ENCODE measurements at regions not wholly inside any gene's neighbourhood (a gene's known extent, or its start where the extent isn't known, plus 50 kb on each side); places are given as distances from the start of the nearest gene placed in this dataset.

- ChIA-PET CTCF (interaction anchor here (0.9 to 1.0 kb wide), 2 partner anchors 8 to 22 kb away, joined by 3 to 4 read pairs; no protein-coding TSS in a partner anchor), POLR2A (interaction anchor here (0.7 kb wide), 1 partner anchor 625 kb away, joined by 3 read pairs; no protein-coding TSS in a partner anchor)
- Mint-ChIP-seq H3K27me3 (ENCODE audit: insufficient read depth, unreplicated experiment) (no peaks in the 10 kb centered on the region), H3K9me3 (ENCODE audit: unreplicated experiment) (no peaks in the 10 kb centered on the region), H3K36me3 (ENCODE audit: insufficient read depth, unreplicated experiment) (no peaks in the 10 kb centered on the region), H3K4me1 (ENCODE audit: insufficient read depth, unreplicated experiment) (peaks cover 1% of the 10 kb centered on the region), H3K27ac (ENCODE audit: low read depth, unreplicated experiment) (no peak overlapping the region), H3K4me3 (ENCODE audit: unreplicated experiment) (no peak overlapping the region)
- peak; percentile 48 for DNase-seq (ENCODE audit: unreplicated experiment)
- TF ChIP-seq, protein P1, sequence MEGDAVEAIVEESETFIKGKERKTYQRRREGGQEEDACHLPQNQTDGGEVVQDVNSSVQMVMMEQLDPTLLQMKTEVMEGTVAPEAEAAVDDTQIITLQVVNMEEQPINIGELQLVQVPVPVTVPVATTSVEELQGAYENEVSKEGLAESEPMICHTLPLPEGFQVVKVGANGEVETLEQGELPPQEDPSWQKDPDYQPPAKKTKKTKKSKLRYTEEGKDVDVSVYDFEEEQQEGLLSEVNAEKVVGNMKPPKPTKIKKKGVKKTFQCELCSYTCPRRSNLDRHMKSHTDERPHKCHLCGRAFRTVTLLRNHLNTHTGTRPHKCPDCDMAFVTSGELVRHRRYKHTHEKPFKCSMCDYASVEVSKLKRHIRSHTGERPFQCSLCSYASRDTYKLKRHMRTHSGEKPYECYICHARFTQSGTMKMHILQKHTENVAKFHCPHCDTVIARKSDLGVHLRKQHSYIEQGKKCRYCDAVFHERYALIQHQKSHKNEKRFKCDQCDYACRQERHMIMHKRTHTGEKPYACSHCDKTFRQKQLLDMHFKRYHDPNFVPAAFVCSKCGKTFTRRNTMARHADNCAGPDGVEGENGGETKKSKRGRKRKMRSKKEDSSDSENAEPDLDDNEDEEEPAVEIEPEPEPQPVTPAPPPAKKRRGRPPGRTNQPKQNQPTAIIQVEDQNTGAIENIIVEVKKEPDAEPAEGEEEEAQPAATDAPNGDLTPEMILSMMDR (IDR thresholded peaks at IDR 0.05; ENCODE audit: unreplicated experiment), result no peak
- intact Hi-C loops (cut with micrococcal nuclease), result no loop called here
- BruUV-seq (replicated peaks), result no TSS peak
Measured at GRCh38 chr2:52335727-52336126, 1303.8 kb upstream of the NRXN1 start.

DNA sequence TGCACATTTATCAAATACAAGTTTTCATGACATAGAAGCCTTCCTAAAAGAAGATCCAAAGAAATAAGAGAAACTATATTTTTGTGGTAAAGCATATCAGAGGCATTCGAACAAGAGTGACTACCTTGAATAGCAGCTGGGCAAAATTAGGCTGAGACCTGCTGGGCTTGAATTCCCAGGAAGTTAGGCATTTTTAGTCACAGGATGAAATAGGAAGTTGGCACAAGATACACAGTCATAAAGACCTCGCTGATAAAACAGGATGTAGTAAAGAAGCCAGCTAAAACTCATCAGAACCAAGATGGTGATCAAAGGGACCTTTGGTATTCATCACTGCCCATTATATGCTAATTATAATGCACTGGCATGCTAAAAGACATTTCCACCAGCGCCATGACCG lies 1302.3 kb upstream of the NRXN1 start:
- H3K9me3 Mint-ChIP-seq (ENCODE audit: unreplicated experiment), result no peaks in the 10 kb centered on the region
- no peaks in the 10 kb centered on the region for H3K27me3 Mint-ChIP-seq (ENCODE audit: insufficient read depth, unreplicated experiment)
- POLR2A ChIA-PET, result no interaction called here
- intact Hi-C loops (cut with micrococcal nuclease), result no loop called here
- BruUV-seq (replicated peaks), result no TSS peak
- CTCF ChIA-PET, result no interaction called here
- H3K4me3 Mint-ChIP-seq (ENCODE audit: unreplicated experiment), result no peak overlapping the region
- no peak overlapping the region for H3K27ac Mint-ChIP-seq (ENCODE audit: low read depth, unreplicated experiment)
- DNase-seq (ENCODE audit: unreplicated experiment), result no peak
- TF ChIP-seq, protein P1 (IDR thresholded peaks at IDR 0.05; ENCODE audit: unreplicated experiment), result no peak
- no peaks in the 10 kb centered on the region for H3K4me1 Mint-ChIP-seq (ENCODE audit: insufficient read depth, unreplicated experiment)
- H3K36me3 Mint-ChIP-seq (ENCODE audit: insufficient read depth, unreplicated experiment), result no peaks in the 10 kb centered on the region

DNA sequence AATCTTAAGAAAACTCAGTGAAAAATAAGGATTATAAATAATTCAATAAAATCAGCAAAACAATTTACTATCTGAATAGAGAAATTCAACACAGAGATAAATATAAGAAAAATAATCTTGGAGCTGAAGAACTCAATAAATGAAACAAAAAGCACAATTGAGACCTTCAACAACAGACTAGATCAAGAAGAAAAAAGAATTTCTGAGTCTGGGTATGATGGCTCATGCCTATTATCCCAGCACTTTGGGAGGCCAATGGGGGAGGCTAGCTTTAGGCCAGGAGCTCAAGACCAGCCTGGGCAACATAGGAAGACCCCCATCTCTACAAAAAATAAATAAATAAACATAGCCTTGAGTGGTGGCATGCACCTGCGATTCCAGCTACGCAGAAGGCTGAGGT lies 1295.7 kb upstream of the NRXN1 start:
- no peaks in the 10 kb centered on the region for H3K4me1 Mint-ChIP-seq (ENCODE audit: insufficient read depth, unreplicated experiment)
- no peaks in the 10 kb centered on the region for H3K9me3 Mint-ChIP-seq (ENCODE audit: unreplicated experiment)
- ChIA-PET CTCF (interaction anchor here (0.8 to 1.0 kb wide), 2 partner anchors 9 to 10 kb away, joined by 3 to 4 read pairs; no protein-coding TSS in a partner anchor), POLR2A (no interaction called here)
- H3K4me3 Mint-ChIP-seq (ENCODE audit: unreplicated experiment), result no peak overlapping the region
- DNase-seq (ENCODE audit: unreplicated experiment), result no peak
- H3K36me3 Mint-ChIP-seq (ENCODE audit: insufficient read depth, unreplicated experiment), result no peaks in the 10 kb centered on the region
- H3K27ac Mint-ChIP-seq (ENCODE audit: low read depth, unreplicated experiment), result no peak overlapping the region
- intact Hi-C loops (cut with micrococcal nuclease), result no loop called here
- TF ChIP-seq, protein P1 (IDR thresholded peaks at IDR 0.05; ENCODE audit: unreplicated experiment), result no peak
- no TSS peak for BruUV-seq (replicated peaks)
- no peaks in the 10 kb centered on the region for H3K27me3 Mint-ChIP-seq (ENCODE audit: insufficient read depth, unreplicated experiment)

DNA sequence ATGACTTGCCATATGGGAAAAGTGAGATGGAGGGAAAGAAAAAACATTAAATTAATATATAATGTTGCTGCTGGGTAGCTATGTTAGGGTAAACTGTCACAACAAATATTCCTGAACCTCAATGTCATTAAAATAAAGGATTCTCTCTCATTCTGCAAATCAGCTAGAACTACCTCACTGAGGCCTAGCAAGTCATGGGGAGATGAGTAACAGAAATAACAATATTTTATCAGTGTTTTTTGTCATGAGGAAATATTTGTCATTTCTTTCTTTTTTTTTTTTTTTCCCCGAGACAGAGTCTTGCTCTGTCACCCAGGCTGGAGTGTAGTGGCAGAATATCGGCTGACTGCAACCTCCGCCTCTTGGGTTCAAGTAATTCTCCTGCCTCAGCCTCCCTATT lies 1282.3 kb upstream of the NRXN1 start:
- DNase-seq (ENCODE audit: unreplicated experiment), result no peak
- Mint-ChIP-seq H3K4me3 (ENCODE audit: unreplicated experiment) (no peak overlapping the region), H3K4me1 (ENCODE audit: insufficient read depth, unreplicated experiment) (no peaks in the 10 kb centered on the region), H3K9me3 (ENCODE audit: unreplicated experiment) (no peaks in the 10 kb centered on the region), H3K27me3 (ENCODE audit: insufficient read depth, unreplicated experiment) (no peaks in the 10 kb centered on the region), H3K36me3 (ENCODE audit: insufficient read depth, unreplicated experiment) (no peaks in the 10 kb centered on the region), H3K27ac (ENCODE audit: low read depth, unreplicated experiment) (no peak overlapping the region)
- ChIA-PET CTCF (interaction anchor here (0.5 to 0.7 kb wide), 2 partner anchors 22 to 99 kb away, joined by 3 to 4 read pairs; no protein-coding TSS in a partner anchor), POLR2A (no interaction called here)
- intact Hi-C loops (cut with micrococcal nuclease), result no loop called here
- BruUV-seq (replicated peaks), result no TSS peak
- TF ChIP-seq, protein P1 (IDR thresholded peaks at IDR 0.05; ENCODE audit: unreplicated experiment), result no peak
